Keratinocyte (primary cell): ENCODE measurements at regions not wholly inside any gene's neighbourhood (a gene's known extent, or its start where the extent isn't known, plus 50 kb on each side); places are given as distances from the start of the nearest gene placed in this dataset.

Experiments used
- DNase-seq: peaks from one replicate; pipeline ENCODE4 v3.0.0-alpha.2; 2011; ENCODE audit warnings: low read depth, missing footprints, low spot score
- FAIRE-seq: peaks from 2 replicates; lab custom pipeline; 2011; peaks lifted over from hg19 to GRCh38; lab: Jason Lieb, UNC
- H2AFZ ChIP-seq: 2 replicates; pipeline ENCODE4 v1.6.0; 2012; ENCODE audit warnings: low read length, control low read depth, inconsistent platforms; ENCODE audit not compliant: control insufficient read depth
- H3K27ac ChIP-seq: 2 replicates; pipeline ENCODE4 v1.5.1; 2011; ENCODE audit warnings: low read length; ENCODE audit not compliant: control insufficient read depth, insufficient read depth
- H3K27me3 ChIP-seq: 3 replicates; pipeline ENCODE4 v1.6.0; 2011; ENCODE audit warnings: low read length; ENCODE audit not compliant: control insufficient read depth, insufficient read depth; ENCODE audit errors: extremely low read depth
- H3K36me3 ChIP-seq, 2 experiments: 2 replicates in 1 of 2; 3 replicates in 1 of 2; pipeline ENCODE4 v1.5.1; 2011; ENCODE audit warnings: low read length in 2 of 2, mild to moderate bottlenecking in 1 of 2; ENCODE audit not compliant: control insufficient read depth in 2 of 2, insufficient read depth in 2 of 2; ENCODE audit errors: extremely low read depth in 1 of 2
- H3K4me1 ChIP-seq: 3 replicates; pipeline ENCODE4 v1.5.1; 2011; ENCODE audit warnings: low read length; ENCODE audit not compliant: control insufficient read depth, insufficient read depth; ENCODE audit errors: extremely low read depth
- H3K4me2 ChIP-seq: 3 replicates; pipeline ENCODE4 v1.6.0; 2011; ENCODE audit warnings: low read depth, low read length; ENCODE audit not compliant: control insufficient read depth, insufficient read depth; ENCODE audit errors: extremely low read depth
- H3K4me3 ChIP-seq, 3 experiments: fragments of 200-600 bp in 1 of 3; sonication (generic) in 1 of 3; 2 replicates in 2 of 3; 3 replicates in 1 of 3; pipeline ENCODE4 v1.5.1; 2011 to 2016; ENCODE audit warnings: low read length in 3 of 3, mild to moderate bottlenecking in 3 of 3, control low read depth in 2 of 3, inconsistent platforms in 1 of 3, low read depth in 1 of 3, mixed read lengths in 1 of 3, mixed run types in 1 of 3, moderate library complexity in 1 of 3; ENCODE audit not compliant: control insufficient read depth in 2 of 3, insufficient read depth in 2 of 3; ENCODE audit errors: extremely low read depth in 1 of 3
- H3K79me2 ChIP-seq: 2 replicates; pipeline ENCODE4 v1.6.0; 2012; ENCODE audit warnings: low read length; ENCODE audit not compliant: control insufficient read depth, insufficient read depth
- H3K9ac ChIP-seq: 3 replicates; pipeline ENCODE4 v1.6.0; 2011; ENCODE audit warnings: low read length; ENCODE audit not compliant: control insufficient read depth, insufficient read depth; ENCODE audit errors: extremely low read depth
- H3K9me1 ChIP-seq: 3 replicates; pipeline ENCODE4 v1.6.0; 2011; ENCODE audit warnings: low read length; ENCODE audit not compliant: control insufficient read depth, insufficient read depth; ENCODE audit errors: extremely low read depth
- H3K9me3 ChIP-seq: 2 replicates; pipeline ENCODE4 v1.5.1; 2012; ENCODE audit warnings: low read depth, low read length; ENCODE audit not compliant: control insufficient read depth
- H4K20me1 ChIP-seq: 3 replicates; pipeline ENCODE4 v1.6.0; 2011; ENCODE audit warnings: low read length; ENCODE audit not compliant: control insufficient read depth, insufficient read depth; ENCODE audit errors: extremely low read depth
- EZH2 ChIP-seq: IDR thresholded peaks from one replicate; pipeline ENCODE4 v1.6.1; 2012; ENCODE audit warnings: inconsistent platforms, mild to moderate bottlenecking, low read length, moderate library complexity
- dilution Hi-C: fragments of 300-500 bp; cut with MboI; formaldehyde crosslinking; loops from one replicate; pipeline ENCODE4 v1.7.0; 2020; ENCODE audit warnings: low sequenced_read_pairs; ENCODE audit not compliant: extremely low pct_ligation_motif_present
- TF ChIP-seq, protein P1 (sequence below), 3 experiments: IDR thresholded peaks in 1 of 3; conservative IDR thresholded peaks in 1 of 3; optimal IDR thresholded peaks in 1 of 3; 2 replicates in 2 of 3; 3 replicates in 1 of 3; pipeline versions ENCODE3 to v1.5.1; 2011; ENCODE audit warnings: low read length in 3 of 3, mild to moderate bottlenecking in 3 of 3, moderate library complexity in 2 of 3, control low read depth in 1 of 3, inconsistent platforms in 1 of 3; ENCODE audit not compliant: insufficient read depth in 2 of 3; ENCODE audit errors: extremely low read depth in 1 of 3

DNA sequence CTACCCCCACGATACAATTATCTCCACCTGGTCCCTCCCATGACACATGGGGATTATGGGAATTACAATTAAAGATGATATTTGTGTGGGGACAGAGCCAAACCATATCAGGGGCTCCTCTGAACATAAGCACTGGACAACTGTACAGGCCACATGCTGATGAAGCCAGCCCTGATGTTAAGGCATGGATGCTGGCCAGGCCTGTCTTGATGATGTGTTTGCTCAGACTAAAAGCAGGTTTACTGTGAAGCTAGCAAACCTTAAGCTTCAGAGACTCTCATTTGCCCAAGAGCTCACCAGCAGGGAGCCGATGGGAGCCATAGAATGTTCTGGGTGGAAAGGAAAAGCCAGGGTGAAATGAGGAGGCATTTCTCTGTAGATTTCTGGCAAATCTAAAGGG, 135.3 kb upstream of the KCNK1 start:
- no peak overlapping the region for H3K27ac ChIP-seq
- no peaks in the 10 kb centered on the region for H4K20me1 ChIP-seq
- no peaks in the 10 kb centered on the region for H3K79me2 ChIP-seq
- H2AFZ ChIP-seq, result no peak overlapping the region
- no peak overlapping the region for H3K9ac ChIP-seq
- DNase-seq (no peak), FAIRE-seq (no peak)
- no peaks in the 10 kb centered on the region for H3K9me3 ChIP-seq
- no peaks in the 10 kb centered on the region for H3K36me3 ChIP-seq
- no peak overlapping the region for H3K4me3 ChIP-seq
- dilution Hi-C loops, result no loop called here
- TF ChIP-seq EZH2, result no peak
- TF ChIP-seq, protein P1, sequence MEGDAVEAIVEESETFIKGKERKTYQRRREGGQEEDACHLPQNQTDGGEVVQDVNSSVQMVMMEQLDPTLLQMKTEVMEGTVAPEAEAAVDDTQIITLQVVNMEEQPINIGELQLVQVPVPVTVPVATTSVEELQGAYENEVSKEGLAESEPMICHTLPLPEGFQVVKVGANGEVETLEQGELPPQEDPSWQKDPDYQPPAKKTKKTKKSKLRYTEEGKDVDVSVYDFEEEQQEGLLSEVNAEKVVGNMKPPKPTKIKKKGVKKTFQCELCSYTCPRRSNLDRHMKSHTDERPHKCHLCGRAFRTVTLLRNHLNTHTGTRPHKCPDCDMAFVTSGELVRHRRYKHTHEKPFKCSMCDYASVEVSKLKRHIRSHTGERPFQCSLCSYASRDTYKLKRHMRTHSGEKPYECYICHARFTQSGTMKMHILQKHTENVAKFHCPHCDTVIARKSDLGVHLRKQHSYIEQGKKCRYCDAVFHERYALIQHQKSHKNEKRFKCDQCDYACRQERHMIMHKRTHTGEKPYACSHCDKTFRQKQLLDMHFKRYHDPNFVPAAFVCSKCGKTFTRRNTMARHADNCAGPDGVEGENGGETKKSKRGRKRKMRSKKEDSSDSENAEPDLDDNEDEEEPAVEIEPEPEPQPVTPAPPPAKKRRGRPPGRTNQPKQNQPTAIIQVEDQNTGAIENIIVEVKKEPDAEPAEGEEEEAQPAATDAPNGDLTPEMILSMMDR (optimal IDR thresholded peaks at IDR 0.05 in 1 of 3, IDR thresholded peaks at IDR 0.05 in 1 of 3, conservative IDR thresholded peaks at IDR 0.05 in 1 of 3; ENCODE audit: extremely low read depth in 1 of 3, insufficient read depth in 2 of 3, low read length in 3 of 3), result no peak
- H3K9me1 ChIP-seq, result no peaks in the 10 kb centered on the region
- peaks cover 16% of the 10 kb centered on the region for H3K4me1 ChIP-seq
- H3K27me3 ChIP-seq, result no peaks in the 10 kb centered on the region
- H3K4me2 ChIP-seq, result no peak overlapping the region

DNA sequence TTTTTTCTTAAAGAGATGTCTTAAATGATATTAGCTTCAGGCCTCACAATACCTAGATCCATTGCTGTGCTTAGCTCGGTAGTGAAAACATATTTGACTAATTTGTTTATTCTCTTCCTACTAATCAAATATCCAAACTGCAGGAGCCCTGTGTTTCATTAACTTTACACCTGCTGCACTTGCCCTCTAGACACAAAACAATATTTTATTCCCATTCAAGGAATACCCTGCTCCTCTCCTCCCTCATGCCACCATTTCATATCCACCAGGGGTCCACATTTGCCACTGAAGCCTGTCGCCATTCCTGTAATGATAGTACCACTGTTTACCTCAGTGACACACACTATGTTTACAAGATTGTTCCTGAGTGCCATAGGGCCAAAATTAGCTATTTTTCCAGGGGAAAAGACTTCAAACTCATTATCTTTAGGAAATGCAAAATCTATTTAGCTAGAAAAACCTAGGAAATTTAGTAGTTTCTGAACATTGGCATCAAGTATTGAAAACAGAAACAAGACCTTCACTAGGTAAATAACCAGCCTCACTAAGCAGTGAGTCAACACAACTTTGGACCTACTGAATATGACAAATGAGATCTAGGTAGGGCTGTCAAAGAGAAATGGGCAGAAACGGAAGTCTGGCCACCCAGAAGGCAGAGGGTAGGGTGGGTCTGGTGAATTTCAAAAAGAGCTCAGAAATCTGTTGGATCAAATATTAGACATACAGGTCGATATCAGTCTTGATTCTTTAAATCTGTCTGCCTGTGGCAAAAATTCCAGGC, 134.6 kb upstream of the KCNK1 start:
- no peaks in the 10 kb centered on the region for H3K27me3 ChIP-seq
- H4K20me1 ChIP-seq, result no peaks in the 10 kb centered on the region
- dilution Hi-C loops, result no loop called here
- H2AFZ ChIP-seq, result no peak overlapping the region
- DNase-seq, result no peak
- H3K9ac ChIP-seq, result no peak overlapping the region
- H3K9me3 ChIP-seq, result no peaks in the 10 kb centered on the region
- no peaks in the 10 kb centered on the region for H3K9me1 ChIP-seq
- no peak overlapping the region for H3K27ac ChIP-seq
- peak; percentile 20 for FAIRE-seq
- H3K4me2 ChIP-seq, result no peak overlapping the region
- TF ChIP-seq, protein P1 (optimal IDR thresholded peaks at IDR 0.05 in 1 of 3, IDR thresholded peaks at IDR 0.05 in 1 of 3, conservative IDR thresholded peaks at IDR 0.05 in 1 of 3; ENCODE audit: extremely low read depth in 1 of 3, insufficient read depth in 2 of 3, low read length in 3 of 3), result no peak
- TF ChIP-seq EZH2, result no peak
- no peaks in the 10 kb centered on the region for H3K79me2 ChIP-seq
- no peaks in the 10 kb centered on the region for H3K36me3 ChIP-seq
- no peak overlapping the region for H3K4me3 ChIP-seq
- H3K4me1 ChIP-seq, result peaks cover 16% of the 10 kb centered on the region
